ENCODE measurements at regions not wholly inside any gene's neighbourhood (a gene's known extent, or its start where the extent isn't known, plus 50 kb on each side); places are given as distances from the start of the nearest gene placed in this dataset.

DNA sequence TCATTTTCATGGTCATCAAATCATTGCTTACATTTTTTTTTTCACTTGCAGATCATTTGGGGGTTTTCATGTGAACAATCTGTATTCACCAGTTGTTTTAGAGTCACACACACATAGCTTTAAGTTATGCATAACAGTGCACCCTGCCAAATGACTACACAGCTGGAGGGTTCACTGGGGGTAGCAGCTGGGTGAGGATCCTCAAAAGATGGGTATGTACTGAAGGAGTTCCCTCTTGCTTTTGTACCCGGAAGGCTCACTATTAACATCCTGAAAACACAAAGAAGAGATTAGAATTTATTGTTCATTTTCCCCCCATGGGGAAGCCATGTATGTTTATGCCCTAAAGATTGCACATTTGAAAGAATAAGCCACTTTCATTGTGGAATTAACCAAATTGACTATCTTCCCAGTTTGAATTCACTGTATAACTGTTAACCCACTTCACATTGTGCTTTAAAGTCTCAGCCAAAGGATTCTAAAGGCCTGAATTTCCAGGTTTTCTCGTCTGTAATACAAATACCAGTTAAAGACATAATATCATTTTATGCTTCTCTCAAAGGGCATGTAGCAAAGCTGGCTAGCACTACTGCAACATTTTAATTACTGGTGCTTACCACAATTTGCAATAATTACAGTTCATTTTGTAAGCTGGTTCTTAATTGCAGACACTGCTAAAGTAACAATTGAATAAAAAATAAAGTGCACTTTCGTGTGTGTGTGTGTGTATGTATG is 466.4 kb upstream of the MEF2C start:
- Histone ChIP-seq H3K4me2 (ENCODE audit: low read length) (no peak overlapping the region), H3K27me3 (ENCODE audit: control insufficient read depth, insufficient read depth, low read length) (no peaks in the 10 kb centered on the region), H3K79me2 (no peaks in the 10 kb centered on the region), H3K27ac (no peak overlapping the region), H3K36me3 (ENCODE audit: control insufficient read depth, insufficient read depth, low read length) (no peaks in the 10 kb centered on the region), H2AFZ (no peak overlapping the region), H3K9me3 (ENCODE audit: control insufficient read depth, low read length) (no peaks in the 10 kb centered on the region), H3K4me3 (ENCODE audit: low read depth, low read length) (no peak overlapping the region), H3K9ac (no peak overlapping the region), H3K4me1 (no peaks in the 10 kb centered on the region)
- TF ChIP-seq, protein P1, sequence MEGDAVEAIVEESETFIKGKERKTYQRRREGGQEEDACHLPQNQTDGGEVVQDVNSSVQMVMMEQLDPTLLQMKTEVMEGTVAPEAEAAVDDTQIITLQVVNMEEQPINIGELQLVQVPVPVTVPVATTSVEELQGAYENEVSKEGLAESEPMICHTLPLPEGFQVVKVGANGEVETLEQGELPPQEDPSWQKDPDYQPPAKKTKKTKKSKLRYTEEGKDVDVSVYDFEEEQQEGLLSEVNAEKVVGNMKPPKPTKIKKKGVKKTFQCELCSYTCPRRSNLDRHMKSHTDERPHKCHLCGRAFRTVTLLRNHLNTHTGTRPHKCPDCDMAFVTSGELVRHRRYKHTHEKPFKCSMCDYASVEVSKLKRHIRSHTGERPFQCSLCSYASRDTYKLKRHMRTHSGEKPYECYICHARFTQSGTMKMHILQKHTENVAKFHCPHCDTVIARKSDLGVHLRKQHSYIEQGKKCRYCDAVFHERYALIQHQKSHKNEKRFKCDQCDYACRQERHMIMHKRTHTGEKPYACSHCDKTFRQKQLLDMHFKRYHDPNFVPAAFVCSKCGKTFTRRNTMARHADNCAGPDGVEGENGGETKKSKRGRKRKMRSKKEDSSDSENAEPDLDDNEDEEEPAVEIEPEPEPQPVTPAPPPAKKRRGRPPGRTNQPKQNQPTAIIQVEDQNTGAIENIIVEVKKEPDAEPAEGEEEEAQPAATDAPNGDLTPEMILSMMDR (IDR thresholded peaks at IDR 0.05): no peak

- Histone ChIP-seq H3K4me2 (ENCODE audit: low read length) (no peak overlapping the region), H3K4me1 (no peaks in the 10 kb centered on the region), H3K36me3 (ENCODE audit: control insufficient read depth, insufficient read depth, low read length) (no peaks in the 10 kb centered on the region), H3K27ac (no peak overlapping the region), H3K4me3 (ENCODE audit: low read depth, low read length) (no peak overlapping the region), H3K27me3 (ENCODE audit: control insufficient read depth, insufficient read depth, low read length) (no peaks in the 10 kb centered on the region), H3K79me2 (no peaks in the 10 kb centered on the region), H3K9ac (no peak overlapping the region), H2AFZ (no peak overlapping the region), H3K9me3 (ENCODE audit: control insufficient read depth, low read length) (no peaks in the 10 kb centered on the region)
- TF ChIP-seq, protein P1 (IDR thresholded peaks at IDR 0.05): no peak
Observed at GRCh38 chr5:89346573-89346972, 463.6 kb upstream of the MEF2C start.

GRCh38 chr5:89343666-89344065 is 460.7 kb upstream of the MEF2C start:
- Histone ChIP-seq H3K4me2 (ENCODE audit: low read length) (no peak overlapping the region), H2AFZ (no peak overlapping the region), H3K4me3 (ENCODE audit: low read depth, low read length) (no peak overlapping the region), H3K4me1 (no peaks in the 10 kb centered on the region), H3K79me2 (no peaks in the 10 kb centered on the region), H3K9me3 (ENCODE audit: control insufficient read depth, low read length) (no peaks in the 10 kb centered on the region), H3K27me3 (ENCODE audit: control insufficient read depth, insufficient read depth, low read length) (no peaks in the 10 kb centered on the region), H3K36me3 (ENCODE audit: control insufficient read depth, insufficient read depth, low read length) (no peaks in the 10 kb centered on the region), H3K9ac (no peak overlapping the region), H3K27ac (no peak overlapping the region)
- TF ChIP-seq, protein P1 (IDR thresholded peaks at IDR 0.05): no peak

DNA sequence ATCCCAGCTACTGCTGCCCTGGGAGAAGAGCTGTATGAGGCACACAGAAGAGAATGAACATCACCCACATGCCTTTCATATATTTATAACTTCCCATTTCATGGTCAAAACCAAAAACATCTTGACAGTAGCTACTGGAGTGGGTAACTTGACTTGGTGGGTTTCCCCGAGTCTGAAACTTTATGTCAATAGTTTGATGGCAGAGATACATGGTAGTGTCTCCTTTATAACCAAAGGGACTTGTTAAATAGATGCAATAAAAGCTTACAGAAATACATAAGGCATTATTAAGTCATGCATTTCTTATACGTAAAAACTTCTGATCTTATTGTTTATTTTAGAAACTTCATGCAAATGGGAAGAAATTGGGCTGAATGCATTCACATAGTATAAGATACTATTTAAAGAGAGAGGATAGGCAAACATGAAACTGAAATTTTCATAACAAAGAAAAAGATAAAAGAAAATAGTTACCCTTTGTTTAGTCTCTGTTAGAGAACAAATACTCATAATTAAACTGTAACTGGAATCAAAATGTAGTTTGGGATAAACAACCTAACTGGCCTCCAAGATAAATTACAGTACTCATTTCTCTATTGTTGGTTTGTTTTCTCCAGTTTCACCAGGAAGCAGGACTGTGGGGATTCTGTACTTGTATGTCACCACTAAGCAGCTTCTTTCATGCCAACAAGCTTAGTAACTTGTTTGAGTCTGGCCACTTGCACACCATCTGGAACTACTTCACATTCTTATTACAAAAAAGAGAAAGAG is 459.3 kb upstream of the MEF2C start:
- Histone ChIP-seq H3K9me3 (ENCODE audit: control insufficient read depth, low read length) (no peaks in the 10 kb centered on the region), H3K36me3 (ENCODE audit: control insufficient read depth, insufficient read depth, low read length) (no peaks in the 10 kb centered on the region), H3K4me2 (ENCODE audit: low read length) (no peak overlapping the region), H3K9ac (no peak overlapping the region), H2AFZ (no peak overlapping the region), H3K27ac (no peak overlapping the region), H3K4me1 (no peaks in the 10 kb centered on the region), H3K27me3 (ENCODE audit: control insufficient read depth, insufficient read depth, low read length) (no peaks in the 10 kb centered on the region), H3K4me3 (ENCODE audit: low read depth, low read length) (no peak overlapping the region), H3K79me2 (no peaks in the 10 kb centered on the region)
- TF ChIP-seq, protein P1 (IDR thresholded peaks at IDR 0.05): no peak

Measured in parathyroid adenoma (tissue), 2 donors.